ENCODE measurements at regions not wholly inside any gene's neighbourhood (a gene's known extent, or its start where the extent isn't known, plus 50 kb on each side); places are given as distances from the start of the nearest gene placed in this dataset.

DNA sequence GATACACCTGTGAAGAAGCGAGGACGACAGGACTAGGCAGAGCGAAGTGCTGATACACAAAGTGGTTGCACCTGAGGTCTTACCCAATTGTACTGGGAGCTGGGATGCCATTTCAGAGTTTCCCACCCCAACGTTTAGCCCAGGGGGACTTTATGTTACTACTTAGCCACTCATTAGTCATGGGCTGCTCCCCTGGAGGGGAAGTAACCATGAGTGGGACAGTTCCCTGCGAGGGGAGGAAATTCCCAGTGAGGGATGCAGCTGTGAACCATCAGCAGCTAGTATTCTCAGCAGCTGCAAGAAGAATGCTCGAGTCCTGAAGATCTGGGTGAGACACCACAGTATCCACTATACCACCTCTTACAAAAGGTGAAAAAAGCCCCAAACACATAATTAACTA is 93.7 kb upstream of the ACTBL2 start:
- ChIA-PET POLR2A (no interaction called here), CTCF (no interaction called here)
- TF ChIP-seq ZNF384 (IDR thresholded peaks at IDR 0.05) (no peak), PKNOX1 (IDR thresholded peaks at IDR 0.05) (no peak), SUZ12 (IDR thresholded peaks at IDR 0.05) (no peak), SP1 (IDR thresholded peaks at IDR 0.05) (no peak), FOXM1 (IDR thresholded peaks at IDR 0.05; ENCODE audit: borderline replicate concordance) (no peak), TARDBP (IDR thresholded peaks at IDR 0.05) (no peak), ELF4 (IDR thresholded peaks at IDR 0.05) (no peak), NFRKB (IDR thresholded peaks at IDR 0.05) (no peak), CTBP1 (IDR thresholded peaks at IDR 0.05; ENCODE audit: borderline replicate concordance) (no peak), FOXA1 (IDR thresholded peaks at IDR 0.05) (no peak), LEF1 (IDR thresholded peaks at IDR 0.05; ENCODE audit: borderline replicate concordance) (no peak), HDGF (IDR thresholded peaks at IDR 0.05; ENCODE audit: borderline replicate concordance) (no peak), FOXK2 (IDR thresholded peaks at IDR 0.05) (no peak), ARNT (IDR thresholded peaks at IDR 0.05) (no peak), L3MBTL2 (conservative IDR thresholded peaks at IDR 0.05) (no peak), BHLHE40 (IDR thresholded peaks at IDR 0.05; ENCODE audit: borderline replicate concordance) (no peak)
- DNase-seq (ENCODE audit: extremely low spot score), result no peak

- TF ChIP-seq ZNF384 (IDR thresholded peaks at IDR 0.05) (no peak), ARNT (IDR thresholded peaks at IDR 0.05) (no peak), ELF4 (IDR thresholded peaks at IDR 0.05) (no peak), TARDBP (IDR thresholded peaks at IDR 0.05) (no peak), NFRKB (IDR thresholded peaks at IDR 0.05) (no peak), HDGF (IDR thresholded peaks at IDR 0.05; ENCODE audit: borderline replicate concordance) (no peak)
- POLR2A ChIA-PET, result no interaction called here
These were observed 93.2 kb upstream of the ACTBL2 start for GRCh38 chr5:57575839-57576238.

GRCh38 chr5:57572461-57572860 is 89.8 kb upstream of the ACTBL2 start:
- ChIA-PET CTCF (no interaction called here), POLR2A (no interaction called here)
- no peak for DNase-seq (ENCODE audit: extremely low spot score)
- no peak for TF ChIP-seq FOXM1 (IDR thresholded peaks at IDR 0.05; ENCODE audit: borderline replicate concordance)
- no peak for TF ChIP-seq ELF4 (IDR thresholded peaks at IDR 0.05)
- TF ChIP-seq SP1 (IDR thresholded peaks at IDR 0.05), result no peak
- no peak for TF ChIP-seq HDGF (IDR thresholded peaks at IDR 0.05; ENCODE audit: borderline replicate concordance)
- no peak for TF ChIP-seq PKNOX1 (IDR thresholded peaks at IDR 0.05)
- TF ChIP-seq ARNT (IDR thresholded peaks at IDR 0.05), result no peak
- no peak for TF ChIP-seq BHLHE40 (IDR thresholded peaks at IDR 0.05; ENCODE audit: borderline replicate concordance)
- no peak for TF ChIP-seq FOXA1 (IDR thresholded peaks at IDR 0.05)
- no peak for TF ChIP-seq FOXK2 (IDR thresholded peaks at IDR 0.05)
- TF ChIP-seq L3MBTL2 (conservative IDR thresholded peaks at IDR 0.05), result no peak
- TF ChIP-seq NFRKB (IDR thresholded peaks at IDR 0.05), result no peak
- TF ChIP-seq TARDBP (IDR thresholded peaks at IDR 0.05), result no peak
- no peak for TF ChIP-seq CTBP1 (IDR thresholded peaks at IDR 0.05; ENCODE audit: borderline replicate concordance)
- TF ChIP-seq ZNF384 (IDR thresholded peaks at IDR 0.05), result no peak
- no peak for TF ChIP-seq LEF1 (IDR thresholded peaks at IDR 0.05; ENCODE audit: borderline replicate concordance)

More at GRCh38 chr5:57575839-57576238, 93.2 kb upstream of the ACTBL2 start:
- CTCF ChIA-PET, result no interaction called here
- DNase-seq (ENCODE audit: extremely low spot score), result no peak

DNA sequence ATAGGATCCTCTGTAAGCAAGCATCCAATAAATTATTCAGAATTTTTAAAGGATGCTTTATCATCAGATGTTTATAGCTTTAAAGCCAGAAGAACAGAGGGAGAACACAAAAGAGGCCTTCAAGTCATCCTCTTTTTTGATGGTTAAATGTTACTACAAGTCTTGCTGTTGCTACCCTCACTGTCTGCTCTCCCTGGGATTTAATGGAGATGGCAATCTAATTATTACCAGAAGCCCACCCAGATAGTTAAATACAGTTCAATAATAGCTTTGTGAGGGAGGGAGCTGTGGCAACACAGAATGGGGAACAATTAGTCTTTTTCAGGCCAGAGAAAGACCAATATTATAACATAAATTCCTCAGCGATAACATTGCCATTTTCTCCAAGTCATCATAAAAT is 87.0 kb upstream of the ACTBL2 start:
- CTCF ChIA-PET, result no interaction called here
- DNase-seq (ENCODE audit: extremely low spot score), result no peak
- POLR2A ChIA-PET, result no interaction called here
- no peak for TF ChIP-seq FOXM1 (IDR thresholded peaks at IDR 0.05; ENCODE audit: borderline replicate concordance)
- TF ChIP-seq ELF4 (IDR thresholded peaks at IDR 0.05), result no peak
- no peak for TF ChIP-seq FOXK2 (IDR thresholded peaks at IDR 0.05)
- TF ChIP-seq CTBP1 (IDR thresholded peaks at IDR 0.05; ENCODE audit: borderline replicate concordance), result no peak
- TF ChIP-seq SP1 (IDR thresholded peaks at IDR 0.05), result no peak
- no peak for TF ChIP-seq SUZ12 (IDR thresholded peaks at IDR 0.05)
- no peak for TF ChIP-seq BHLHE40 (IDR thresholded peaks at IDR 0.05; ENCODE audit: borderline replicate concordance)
- TF ChIP-seq ARNT (IDR thresholded peaks at IDR 0.05), result no peak
- no peak for TF ChIP-seq HDGF (IDR thresholded peaks at IDR 0.05; ENCODE audit: borderline replicate concordance)
- no peak for TF ChIP-seq FOXA1 (IDR thresholded peaks at IDR 0.05)
- no peak for TF ChIP-seq PKNOX1 (IDR thresholded peaks at IDR 0.05)

DNA sequence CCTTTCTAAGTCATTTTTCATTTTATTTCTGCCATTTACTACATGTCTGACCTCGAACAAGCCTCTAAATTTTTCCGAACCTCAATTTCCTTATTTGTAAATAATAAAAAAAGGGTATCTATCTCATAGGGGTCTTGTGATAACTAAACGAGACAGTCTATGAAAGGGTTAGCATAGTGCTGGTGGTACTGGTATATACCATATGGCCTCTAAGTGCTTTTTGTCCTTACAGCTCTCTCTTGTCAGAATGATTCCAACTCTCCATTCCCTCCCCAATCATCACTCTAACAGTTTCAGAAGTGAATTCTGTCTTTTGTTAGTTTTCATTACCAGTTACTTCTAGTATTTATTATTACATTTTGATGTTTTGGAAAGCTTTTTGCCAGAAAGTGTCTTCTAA is 85.5 kb upstream of the ACTBL2 start:
- ChIA-PET POLR2A (no interaction called here), CTCF (no interaction called here)
- DNase-seq (ENCODE audit: extremely low spot score), result no peak
- TF ChIP-seq LEF1 (IDR thresholded peaks at IDR 0.05; ENCODE audit: borderline replicate concordance), result no peak
- TF ChIP-seq NFRKB (IDR thresholded peaks at IDR 0.05), result no peak
- no peak for TF ChIP-seq TARDBP (IDR thresholded peaks at IDR 0.05)
- TF ChIP-seq FOXM1 (IDR thresholded peaks at IDR 0.05; ENCODE audit: borderline replicate concordance), result no peak
- no peak for TF ChIP-seq CTBP1 (IDR thresholded peaks at IDR 0.05; ENCODE audit: borderline replicate concordance)
- no peak for TF ChIP-seq L3MBTL2 (conservative IDR thresholded peaks at IDR 0.05)
- no peak for TF ChIP-seq SP1 (IDR thresholded peaks at IDR 0.05)
- TF ChIP-seq ARNT (IDR thresholded peaks at IDR 0.05), result no peak

- ChIA-PET POLR2A (no interaction called here), CTCF (no interaction called here)
- TF ChIP-seq LEF1 (IDR thresholded peaks at IDR 0.05; ENCODE audit: borderline replicate concordance) (no peak), ELF4 (IDR thresholded peaks at IDR 0.05) (no peak), BHLHE40 (IDR thresholded peaks at IDR 0.05; ENCODE audit: borderline replicate concordance) (no peak), FOXK2 (IDR thresholded peaks at IDR 0.05) (no peak), FOXM1 (IDR thresholded peaks at IDR 0.05; ENCODE audit: borderline replicate concordance) (no peak)
- no peak for DNase-seq (ENCODE audit: extremely low spot score)
These were observed 84.3 kb upstream of the ACTBL2 start for GRCh38 chr5:57566914-57567313.
